ENCODE measurements at regions not wholly inside any gene's neighbourhood (a gene's known extent, or its start where the extent isn't known, plus 50 kb on each side); places are given as distances from the start of the nearest gene placed in this dataset.

DNA sequence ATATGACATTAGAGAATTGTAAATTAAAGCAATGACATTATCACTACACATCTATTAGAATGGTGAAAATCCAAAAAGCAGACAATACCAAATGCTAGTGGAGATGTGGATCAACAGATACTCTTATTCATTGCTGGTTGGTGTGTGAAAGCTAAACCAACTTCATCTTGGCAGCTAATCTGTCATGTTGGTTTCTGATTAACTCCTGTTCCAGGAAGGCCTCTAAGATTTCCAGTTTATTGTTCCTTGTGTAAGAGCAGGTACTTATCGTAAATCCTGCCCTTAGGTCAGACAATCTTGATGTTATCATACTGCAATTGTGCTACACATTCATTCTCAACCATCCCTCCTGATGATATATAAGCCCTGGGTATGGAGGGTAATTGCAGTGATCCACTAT lies 809.0 kb upstream of the DIAPH2 start:
- Histone ChIP-seq H3K4me3 (ENCODE audit: low read length) (no peak overlapping the region), H3F3A (ENCODE audit: low read length, unreplicated experiment) (no peaks in the 10 kb centered on the region), H3K9me3 (ENCODE audit: low read length) (no peaks in the 10 kb centered on the region), H2AFZ (ENCODE audit: low read length) (no peak overlapping the region), H4K20me1 (ENCODE audit: low read length) (no peaks in the 10 kb centered on the region), H3K4me2 (ENCODE audit: low read length) (no peak overlapping the region), H3K9ac (ENCODE audit: low read length) (no peak overlapping the region), H3K27ac (ENCODE audit: low read length) (no peak overlapping the region), H3K9me2 (replicated peaks; ENCODE audit: low read length) (no peaks in the 10 kb centered on the region), H3K4me1 (ENCODE audit: insufficient read depth, low read length) (no peaks in the 10 kb centered on the region), H3K79me2 (ENCODE audit: low read length) (no peaks in the 10 kb centered on the region), H3K27me3 (ENCODE audit: low read length) (no peaks in the 10 kb centered on the region), H3K36me3 (ENCODE audit: low read depth, low read length) (no peaks in the 10 kb centered on the region)
- TF ChIP-seq, protein P1, sequence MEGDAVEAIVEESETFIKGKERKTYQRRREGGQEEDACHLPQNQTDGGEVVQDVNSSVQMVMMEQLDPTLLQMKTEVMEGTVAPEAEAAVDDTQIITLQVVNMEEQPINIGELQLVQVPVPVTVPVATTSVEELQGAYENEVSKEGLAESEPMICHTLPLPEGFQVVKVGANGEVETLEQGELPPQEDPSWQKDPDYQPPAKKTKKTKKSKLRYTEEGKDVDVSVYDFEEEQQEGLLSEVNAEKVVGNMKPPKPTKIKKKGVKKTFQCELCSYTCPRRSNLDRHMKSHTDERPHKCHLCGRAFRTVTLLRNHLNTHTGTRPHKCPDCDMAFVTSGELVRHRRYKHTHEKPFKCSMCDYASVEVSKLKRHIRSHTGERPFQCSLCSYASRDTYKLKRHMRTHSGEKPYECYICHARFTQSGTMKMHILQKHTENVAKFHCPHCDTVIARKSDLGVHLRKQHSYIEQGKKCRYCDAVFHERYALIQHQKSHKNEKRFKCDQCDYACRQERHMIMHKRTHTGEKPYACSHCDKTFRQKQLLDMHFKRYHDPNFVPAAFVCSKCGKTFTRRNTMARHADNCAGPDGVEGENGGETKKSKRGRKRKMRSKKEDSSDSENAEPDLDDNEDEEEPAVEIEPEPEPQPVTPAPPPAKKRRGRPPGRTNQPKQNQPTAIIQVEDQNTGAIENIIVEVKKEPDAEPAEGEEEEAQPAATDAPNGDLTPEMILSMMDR (conservative IDR thresholded peaks at IDR 0.05; ENCODE audit: low read depth, low read length): no peak
- TF ChIP-seq EZH2phosphoT487 (IDR thresholded peaks at IDR 0.05; ENCODE audit: borderline replicate concordance, low read length) (no peak), EZH2 (IDR thresholded peaks at IDR 0.05; ENCODE audit: low read length, unreplicated experiment) (no peak)
- BruUV-seq (replicated peaks): no TSS peak
- ChIA-PET CTCF (no interaction called here), POLR2A (ENCODE audit: unreplicated experiment) (no interaction called here)
- DNase-seq (no peak), ATAC-seq (no peak)
- intact Hi-C loops (cut with micrococcal nuclease): no loop called here

- Histone ChIP-seq H3K4me1 (ENCODE audit: insufficient read depth, low read length) (no peaks in the 10 kb centered on the region), H3F3A (ENCODE audit: low read length, unreplicated experiment) (no peaks in the 10 kb centered on the region), H3K79me2 (ENCODE audit: low read length) (no peaks in the 10 kb centered on the region), H3K4me3 (ENCODE audit: low read length) (no peak overlapping the region), H3K9ac (ENCODE audit: low read length) (no peak overlapping the region), H4K20me1 (ENCODE audit: low read length) (no peaks in the 10 kb centered on the region), H3K36me3 (ENCODE audit: low read depth, low read length) (no peaks in the 10 kb centered on the region), H3K27me3 (ENCODE audit: low read length) (no peaks in the 10 kb centered on the region), H3K4me2 (ENCODE audit: low read length) (no peak overlapping the region), H2AFZ (ENCODE audit: low read length) (no peak overlapping the region), H3K9me2 (replicated peaks; ENCODE audit: low read length) (no peaks in the 10 kb centered on the region), H3K9me3 (ENCODE audit: low read length) (no peaks in the 10 kb centered on the region), H3K27ac (ENCODE audit: low read length) (no peak overlapping the region)
- CTCF ChIA-PET: no interaction called here
- no peak for ATAC-seq
- TF ChIP-seq EZH2phosphoT487 (IDR thresholded peaks at IDR 0.05; ENCODE audit: borderline replicate concordance, low read length) (no peak), EZH2 (IDR thresholded peaks at IDR 0.05; ENCODE audit: low read length, unreplicated experiment) (no peak)
- TF ChIP-seq, protein P1 (conservative IDR thresholded peaks at IDR 0.05; ENCODE audit: low read depth, low read length): no peak
- BruUV-seq (replicated peaks): no TSS peak
- intact Hi-C loops (cut with micrococcal nuclease): no loop called here
- POLR2A ChIA-PET (ENCODE audit: unreplicated experiment): no interaction called here
- DNase-seq: no peak
These were observed 805.8 kb upstream of the DIAPH2 start for GRCh38 chrX:95878874-95879273.

GRCh38 chrX:95884186-95884585 lies 800.5 kb upstream of the DIAPH2 start:
- no peak overlapping the region for H3K27ac ChIP-seq (ENCODE audit: low read length)
- H3K36me3 ChIP-seq (ENCODE audit: low read depth, low read length): no peaks in the 10 kb centered on the region
- no peak overlapping the region for H3K9ac ChIP-seq (ENCODE audit: low read length)
- no peaks in the 10 kb centered on the region for H3K9me3 ChIP-seq (ENCODE audit: low read length)
- TF ChIP-seq, protein P1 (conservative IDR thresholded peaks at IDR 0.05; ENCODE audit: low read depth, low read length): no peak
- TF ChIP-seq EZH2phosphoT487 (IDR thresholded peaks at IDR 0.05; ENCODE audit: borderline replicate concordance, low read length): no peak
- no peak for TF ChIP-seq EZH2 (IDR thresholded peaks at IDR 0.05; ENCODE audit: low read length, unreplicated experiment)
- no peak overlapping the region for H3K4me3 ChIP-seq (ENCODE audit: low read length)
- no peaks in the 10 kb centered on the region for H4K20me1 ChIP-seq (ENCODE audit: low read length)
- H3K4me1 ChIP-seq (ENCODE audit: insufficient read depth, low read length): no peaks in the 10 kb centered on the region
- BruUV-seq (replicated peaks): no TSS peak
- H3K79me2 ChIP-seq (ENCODE audit: low read length): no peaks in the 10 kb centered on the region
- ATAC-seq (no peak), DNase-seq (no peak)
- H2AFZ ChIP-seq (ENCODE audit: low read length): no peak overlapping the region
- no peaks in the 10 kb centered on the region for H3F3A ChIP-seq (ENCODE audit: low read length, unreplicated experiment)
- H3K9me2 ChIP-seq (replicated peaks; ENCODE audit: low read length): no peaks in the 10 kb centered on the region
- ChIA-PET POLR2A (ENCODE audit: unreplicated experiment) (no interaction called here), CTCF (no interaction called here)
- intact Hi-C loops (cut with micrococcal nuclease): no loop called here
- H3K27me3 ChIP-seq (ENCODE audit: low read length): no peaks in the 10 kb centered on the region
- no peak overlapping the region for H3K4me2 ChIP-seq (ENCODE audit: low read length)
